Activated CD8-positive, alpha-beta memory T cell treated with anti-CD3 and anti-CD28 coated beads for 4 hours (primary cell): ENCODE measurements at regions not wholly inside any gene's neighbourhood (a gene's known extent, or its start where the extent isn't known, plus 50 kb on each side); places are given as distances from the start of the nearest gene placed in this dataset.
"Not testable (repeated sequence)": the region's sequence is repeated elsewhere in the genome, so short reads cannot be mapped to it uniquely, and the experiment has no call there.

Experiments used
- DNase-seq, 2 donors: peaks; one replicate each; pipeline ENCODE4 v3.0.0-alpha.2; 2020; ENCODE audit warnings: low read depth in 2 of 2

DNA sequence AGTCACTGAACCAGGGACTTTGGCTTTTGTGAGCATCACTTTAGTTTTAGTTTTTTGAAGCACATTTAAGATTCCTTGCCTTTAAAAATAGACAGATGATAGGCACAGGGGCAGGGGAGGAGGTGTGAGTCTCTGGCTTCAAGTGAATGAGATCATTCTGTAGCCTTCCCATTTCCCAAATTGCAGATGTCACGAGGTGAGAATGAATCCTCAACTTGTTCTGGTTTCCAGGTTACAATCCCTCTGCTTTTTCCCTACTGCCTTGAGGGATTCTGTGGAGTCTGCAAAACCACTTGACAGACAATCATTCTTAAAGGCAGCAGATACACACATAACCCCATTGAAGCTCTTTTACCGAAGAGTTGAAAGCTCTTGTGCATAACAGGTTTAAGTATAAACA lies 332.4 kb downstream of the DMAC1 start:
- no peak for DNase-seq

DNA sequence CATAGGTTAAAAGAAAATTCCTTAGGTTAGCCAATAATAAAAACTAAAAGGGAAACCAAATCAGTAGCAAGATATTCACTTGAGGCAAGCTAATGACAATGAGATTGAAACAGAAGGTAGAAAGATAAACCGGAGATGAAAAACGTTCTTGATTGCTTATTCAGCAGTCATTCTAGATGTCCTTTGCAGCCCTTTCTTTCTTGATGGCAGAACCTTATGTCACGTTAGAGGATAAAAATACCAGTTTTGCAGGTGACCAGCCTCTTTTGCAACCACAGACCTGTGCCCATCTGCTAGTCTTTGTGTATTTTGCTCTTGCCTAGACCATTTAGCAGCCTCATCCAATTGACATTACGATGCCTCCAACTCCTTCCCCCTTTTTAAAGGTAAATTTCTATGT lies 337.8 kb downstream of the DMAC1 start:
- DNase-seq, result no peak

DNA sequence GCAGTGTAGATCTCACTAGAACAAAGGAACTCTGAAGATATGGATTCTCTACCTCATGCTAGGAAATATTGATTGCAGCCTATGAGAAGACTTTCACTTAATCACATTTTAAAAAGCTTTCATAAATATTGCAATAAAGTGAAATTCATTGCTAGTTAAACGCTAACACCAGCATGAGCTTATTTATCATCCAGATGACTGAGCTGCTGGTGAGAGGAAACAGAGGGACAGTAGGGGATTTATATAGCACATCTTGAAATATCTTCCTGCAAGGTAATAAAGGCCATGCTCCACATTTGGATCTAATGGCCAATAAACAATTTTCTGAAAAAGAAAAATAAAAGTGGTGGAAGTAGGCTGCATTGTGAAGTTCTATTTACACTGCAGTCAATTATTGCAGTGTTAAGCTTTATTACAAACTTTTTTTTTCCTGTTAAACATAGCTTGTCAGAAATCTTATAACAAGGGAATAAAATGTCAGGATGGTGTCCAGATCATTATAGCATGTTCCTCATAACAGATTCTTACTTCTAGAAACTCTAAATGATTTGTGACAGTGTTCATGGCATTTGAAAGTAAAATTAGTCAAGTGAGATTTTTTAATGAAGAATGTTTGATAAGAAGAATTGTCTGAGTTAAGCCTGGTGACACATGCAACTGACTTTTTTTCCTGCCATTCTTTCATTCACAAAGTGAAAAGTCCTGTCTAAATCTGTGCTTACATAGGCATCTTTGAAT lies 342.6 kb downstream of the DMAC1 start:
- DNase-seq, result no peak

DNA sequence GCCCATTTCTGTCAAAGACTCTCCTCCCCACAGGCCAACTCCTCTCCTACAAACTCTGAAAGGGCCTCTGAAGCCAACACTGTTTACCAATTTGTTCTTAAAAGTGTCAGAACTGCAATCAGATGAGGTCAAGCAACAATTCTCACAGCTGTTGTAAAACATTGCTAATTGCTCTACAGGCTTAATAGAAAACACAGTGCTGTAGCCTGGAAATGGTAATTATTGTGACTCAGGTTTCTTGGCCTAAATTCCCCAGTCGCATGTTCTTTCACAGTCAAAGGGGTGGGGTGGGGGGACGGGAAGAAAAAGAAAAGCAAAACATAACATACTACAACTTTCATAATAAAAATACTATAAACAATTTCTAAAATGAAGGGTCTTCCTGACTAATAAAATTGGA lies 343.2 kb downstream of the DMAC1 start:
- no peak for DNase-seq

DNA sequence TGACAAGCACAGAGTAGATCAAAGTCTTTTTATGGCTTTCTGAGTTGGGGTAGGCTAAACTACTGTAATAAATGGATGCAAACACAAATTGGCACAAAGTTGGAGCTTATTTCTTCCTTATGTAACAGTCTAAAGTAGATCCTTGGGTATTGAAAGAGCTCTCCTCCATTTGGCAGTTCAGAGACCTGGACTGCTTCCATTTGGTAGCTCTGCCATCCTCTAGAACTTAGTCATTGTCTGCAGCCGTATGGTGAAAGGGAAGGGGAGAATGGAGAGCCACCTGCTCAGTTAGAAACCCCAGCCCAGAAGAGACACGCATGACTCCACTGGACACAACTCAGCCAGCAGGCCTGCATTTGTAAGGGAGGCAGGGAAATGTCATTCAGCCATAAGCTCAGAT lies 345.0 kb downstream of the DMAC1 start:
- no peak for DNase-seq

DNA sequence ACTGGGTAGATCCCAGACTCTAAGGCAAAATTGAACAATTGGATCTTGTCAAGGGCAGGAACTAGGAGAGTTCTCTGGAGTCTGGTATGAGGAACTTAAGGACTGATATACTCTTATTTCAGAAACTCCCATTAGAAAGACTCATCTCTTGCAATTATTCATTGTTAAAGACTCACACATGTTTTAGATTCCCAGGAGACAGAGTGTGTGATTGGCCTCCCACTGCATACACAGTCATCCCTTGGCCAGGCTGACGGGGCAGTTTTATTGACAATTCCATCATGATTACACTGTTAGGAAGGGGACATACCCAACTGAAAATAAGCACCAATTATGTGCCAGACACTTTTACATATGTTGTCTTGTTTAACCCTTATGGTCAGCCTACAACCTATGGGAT lies 347.2 kb downstream of the DMAC1 start:
- no peak for DNase-seq

DNA sequence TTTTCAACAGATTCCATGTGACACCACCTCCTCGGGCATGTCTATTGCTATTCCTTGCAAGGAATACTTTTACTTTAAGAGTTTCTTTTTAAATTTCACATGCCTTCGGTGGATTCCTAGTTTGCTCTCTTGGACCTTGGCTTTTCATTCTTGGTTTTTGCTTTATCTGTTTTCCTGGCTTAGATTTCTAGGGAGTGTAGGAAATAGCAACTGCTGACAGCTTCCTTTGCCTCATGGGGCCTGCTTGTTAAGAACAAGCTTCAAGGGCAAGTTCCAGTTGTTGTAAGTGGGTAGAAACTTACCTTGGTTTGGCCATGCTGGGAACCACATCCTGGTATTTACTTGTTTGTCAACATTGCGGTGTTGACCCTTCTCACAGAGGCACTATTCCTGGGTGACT lies 348.5 kb downstream of the DMAC1 start:
- no peak for DNase-seq

DNA sequence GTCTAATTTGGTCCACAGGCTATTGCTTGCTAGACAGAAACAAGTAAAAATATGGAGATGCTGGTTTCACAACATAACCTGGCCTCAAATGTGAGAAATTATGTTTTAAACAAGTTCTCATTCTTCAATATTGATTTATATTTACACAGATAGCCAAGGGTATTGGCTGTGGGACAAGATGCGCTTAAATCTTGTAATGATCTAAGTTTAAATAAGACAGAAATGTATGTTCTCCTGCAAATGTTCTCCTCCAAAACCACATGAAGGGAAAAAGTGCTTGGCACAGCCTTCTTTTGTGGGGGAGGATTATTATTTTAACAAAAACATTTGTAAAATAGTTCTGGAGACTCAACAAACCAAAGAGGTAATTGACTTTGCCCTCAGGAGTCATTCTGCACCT lies 356.0 kb downstream of the DMAC1 start:
- DNase-seq, result no peak

DNA sequence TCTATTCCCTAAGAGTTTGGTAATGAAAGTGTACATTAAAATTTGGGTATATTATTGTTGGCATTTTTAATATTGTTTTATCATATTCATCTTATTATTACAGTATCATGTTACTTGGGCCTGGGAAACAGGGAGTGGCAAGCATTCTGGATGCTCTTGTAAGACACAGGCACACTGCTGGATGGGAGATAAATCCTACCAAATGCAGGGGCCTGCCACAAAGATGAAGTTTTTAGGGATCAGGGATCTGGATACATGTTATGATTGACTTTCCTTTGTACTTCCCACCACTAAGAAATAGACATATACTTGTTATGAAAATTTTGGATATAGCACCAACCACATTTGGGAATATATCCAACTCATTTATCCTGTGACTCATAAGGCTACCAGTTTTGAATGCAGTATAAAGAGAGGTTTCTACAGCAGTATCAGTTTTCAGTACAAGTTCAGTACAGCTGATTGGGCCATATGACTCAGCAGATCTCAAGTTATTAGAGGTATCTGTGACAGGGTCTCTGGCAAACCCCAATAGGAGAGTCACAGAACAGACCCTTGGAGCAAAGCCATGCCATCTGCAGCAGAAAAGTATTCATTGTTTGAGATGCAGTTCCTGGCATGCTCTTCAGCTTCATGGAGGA lies 360.1 kb downstream of the DMAC1 start:
- DNase-seq, result no peak

DNA sequence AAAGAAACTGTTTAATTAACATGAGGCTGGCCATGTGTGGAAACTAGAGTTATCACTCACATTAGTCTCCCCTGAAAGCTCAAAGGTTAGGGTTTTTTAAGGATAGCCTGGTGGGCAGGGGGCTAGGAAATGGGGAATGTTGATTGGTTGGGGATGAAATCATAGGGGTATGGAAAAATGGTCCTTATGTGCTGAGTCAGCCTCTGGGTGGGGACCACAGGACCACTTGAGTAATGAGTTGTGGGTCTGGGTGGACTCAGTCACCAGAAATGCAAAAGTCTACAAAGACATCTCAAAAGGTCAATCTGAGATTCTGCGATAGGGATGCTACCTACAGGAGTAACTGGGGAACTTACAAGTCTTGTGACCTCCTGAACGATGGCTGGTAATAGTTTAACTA lies 362.8 kb downstream of the DMAC1 start:
- no peak for DNase-seq

DNA sequence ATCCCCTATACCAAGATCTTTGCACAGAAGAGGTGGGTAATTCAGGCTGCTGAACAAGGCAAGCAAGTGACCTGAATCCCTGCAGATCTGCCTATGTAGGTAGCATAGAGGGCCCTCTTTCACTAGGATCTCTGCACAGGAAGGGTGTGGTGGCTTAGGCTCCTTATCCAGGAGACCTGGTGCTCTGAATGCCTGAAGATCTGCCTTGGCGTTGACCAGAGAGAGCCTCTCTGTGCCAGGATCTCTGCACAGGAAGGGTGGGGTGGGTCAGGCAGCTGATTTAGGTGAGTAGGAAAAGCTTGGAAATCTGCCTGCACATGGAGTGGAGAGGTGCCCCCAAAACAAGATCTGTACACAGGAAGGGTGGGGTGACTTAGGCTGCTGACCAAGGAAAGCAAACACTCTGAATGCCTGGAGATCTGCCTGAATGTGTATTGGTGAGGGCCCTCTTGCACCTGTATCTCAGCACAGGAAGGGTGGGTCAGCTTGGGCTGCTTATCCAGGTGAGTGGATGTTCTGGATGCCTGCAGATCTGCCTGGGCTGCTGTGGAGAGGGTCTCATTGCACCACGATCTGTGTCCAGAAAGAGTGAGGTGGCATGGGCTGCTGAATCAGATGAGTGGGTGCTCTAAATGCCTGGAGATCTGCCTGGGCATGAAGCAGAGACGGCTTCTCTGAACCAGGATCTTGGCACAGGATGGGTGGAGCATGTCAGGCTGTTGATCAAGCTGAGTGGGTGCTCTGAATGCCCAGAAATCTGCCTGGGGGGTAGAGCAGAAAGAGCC lies 365.9 kb downstream of the DMAC1 start:
- DNase-seq, result no peak

DNA sequence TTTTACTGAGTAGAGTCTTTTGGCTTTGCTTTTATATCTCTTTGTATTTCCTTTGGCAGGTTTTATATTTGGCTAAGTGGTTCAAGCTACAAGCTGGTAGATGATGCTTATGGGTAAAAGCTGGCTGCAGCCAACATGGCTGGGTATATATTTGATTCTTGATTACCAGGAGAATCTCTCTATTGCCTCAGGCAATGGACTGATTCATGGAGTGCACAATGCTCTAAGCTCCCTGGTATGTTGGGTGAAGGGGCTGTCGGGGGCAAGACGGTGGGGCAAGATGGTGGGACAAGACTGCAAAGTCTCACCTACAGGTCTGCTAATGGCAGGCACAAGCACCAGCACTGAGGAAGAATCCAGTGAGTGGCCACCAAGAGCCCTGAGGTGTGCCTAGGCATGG lies 366.6 kb downstream of the DMAC1 start:
- DNase-seq, result no peak

DNA sequence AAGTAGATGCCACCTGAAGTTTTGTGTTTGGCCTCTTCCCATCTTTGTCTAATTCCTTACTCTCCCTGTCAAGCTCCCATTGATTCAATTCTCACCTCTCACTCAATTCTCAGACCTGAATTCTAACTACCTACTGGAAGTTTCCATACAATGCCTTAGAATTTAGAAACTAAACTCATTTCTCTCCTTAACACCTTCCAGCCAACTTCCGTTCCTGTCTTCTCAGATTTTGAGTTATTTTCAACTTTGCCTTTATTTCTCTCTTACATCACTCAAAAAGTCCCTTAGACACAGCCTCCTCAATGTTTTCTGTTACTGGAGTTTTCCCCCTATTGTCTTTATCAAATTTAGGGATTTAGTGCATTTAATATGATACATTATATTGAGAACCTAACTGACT lies 382.2 kb downstream of the DMAC1 start:
- not testable (repeated sequence) for DNase-seq

DNA sequence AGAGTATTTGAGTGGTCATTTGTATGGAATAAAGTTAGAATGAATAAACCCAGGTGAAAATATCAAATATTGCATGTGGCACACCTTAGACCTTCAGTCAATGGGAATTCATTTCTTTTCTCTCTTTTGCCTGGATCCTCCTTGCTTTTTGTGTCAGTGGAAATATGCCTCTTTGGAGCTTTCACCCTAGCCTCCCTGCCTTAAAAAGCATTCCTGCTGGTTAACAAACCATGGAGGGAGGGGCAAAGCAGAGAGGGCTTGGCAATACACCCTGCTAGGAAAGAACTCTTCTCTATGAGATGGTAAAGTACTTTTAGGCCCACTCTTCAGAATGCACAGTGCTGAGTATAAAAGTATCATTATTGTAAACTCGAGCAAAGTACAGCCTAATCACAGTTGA lies 383.7 kb downstream of the DMAC1 start:
- no peak for DNase-seq

DNA sequence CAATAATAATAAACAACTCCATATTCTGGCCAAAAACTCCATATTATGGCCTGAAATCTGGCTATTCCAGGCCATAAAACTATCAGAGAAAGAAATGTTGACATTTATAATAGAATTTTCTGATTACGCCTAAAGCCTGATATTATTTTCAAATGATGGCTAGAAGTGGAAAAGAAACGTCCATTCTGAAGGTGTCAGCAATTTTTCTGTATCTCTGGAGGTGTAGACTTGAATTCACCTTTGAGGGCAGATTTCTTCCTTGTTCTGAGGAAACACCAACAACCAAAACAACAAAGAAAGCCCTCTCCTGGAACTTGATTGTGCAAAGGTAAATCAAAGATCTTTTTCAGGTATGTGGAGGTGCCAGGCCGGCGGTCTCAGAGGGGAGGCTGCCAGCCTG lies 390.7 kb downstream of the DMAC1 start:
- DNase-seq, result no peak

DNA sequence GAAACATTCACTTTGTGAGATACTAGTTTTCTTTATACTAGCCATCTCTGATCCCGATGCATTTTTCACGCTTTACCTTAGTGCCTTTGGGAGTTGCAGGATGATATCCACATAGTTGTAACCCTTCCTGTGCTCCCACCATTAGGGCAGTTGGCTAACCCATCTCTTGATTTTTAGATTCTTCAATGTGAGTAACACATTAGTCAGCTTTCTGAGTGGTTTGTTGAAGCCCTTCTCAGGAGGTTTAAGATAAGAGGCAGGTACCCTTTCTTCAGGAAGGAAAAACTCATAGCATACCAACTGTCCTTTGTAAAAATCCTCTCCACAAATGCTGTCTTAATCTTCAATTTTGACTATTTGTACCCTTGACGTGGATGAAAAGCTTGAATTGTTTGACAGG lies 392.3 kb downstream of the DMAC1 start:
- DNase-seq, result no peak

DNA sequence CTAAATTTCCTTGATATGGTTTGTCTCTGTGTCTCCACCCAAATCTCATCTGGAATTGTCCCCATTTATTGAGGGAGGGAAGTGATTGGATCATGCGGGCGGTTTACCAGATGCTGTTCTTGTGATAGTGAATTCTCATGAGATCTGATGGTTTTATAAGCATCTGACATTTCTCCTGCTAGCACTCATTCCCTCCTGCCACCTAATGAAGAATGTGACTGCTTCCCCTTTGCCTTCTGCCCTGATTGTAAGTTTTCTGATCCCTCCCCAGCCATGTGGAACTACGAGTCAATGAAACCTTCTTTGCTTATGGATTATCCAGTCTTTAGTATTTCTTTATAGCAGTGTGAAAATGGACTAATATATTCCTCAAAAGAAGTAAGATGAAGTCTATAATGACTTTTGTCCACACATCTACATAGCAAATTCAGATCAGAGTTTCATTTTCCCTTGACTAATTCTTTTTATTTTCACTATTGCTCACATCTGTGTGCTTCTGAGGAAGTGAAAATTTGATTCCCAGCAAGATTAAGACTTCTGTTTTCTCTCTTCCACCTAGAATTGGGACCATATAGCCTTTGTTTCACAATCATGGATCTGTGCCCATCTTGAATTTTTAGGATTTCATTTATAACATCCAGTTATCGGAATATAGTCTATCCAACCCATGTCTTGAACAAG lies 393.5 kb downstream of the DMAC1 start:
- no peak for DNase-seq

DNA sequence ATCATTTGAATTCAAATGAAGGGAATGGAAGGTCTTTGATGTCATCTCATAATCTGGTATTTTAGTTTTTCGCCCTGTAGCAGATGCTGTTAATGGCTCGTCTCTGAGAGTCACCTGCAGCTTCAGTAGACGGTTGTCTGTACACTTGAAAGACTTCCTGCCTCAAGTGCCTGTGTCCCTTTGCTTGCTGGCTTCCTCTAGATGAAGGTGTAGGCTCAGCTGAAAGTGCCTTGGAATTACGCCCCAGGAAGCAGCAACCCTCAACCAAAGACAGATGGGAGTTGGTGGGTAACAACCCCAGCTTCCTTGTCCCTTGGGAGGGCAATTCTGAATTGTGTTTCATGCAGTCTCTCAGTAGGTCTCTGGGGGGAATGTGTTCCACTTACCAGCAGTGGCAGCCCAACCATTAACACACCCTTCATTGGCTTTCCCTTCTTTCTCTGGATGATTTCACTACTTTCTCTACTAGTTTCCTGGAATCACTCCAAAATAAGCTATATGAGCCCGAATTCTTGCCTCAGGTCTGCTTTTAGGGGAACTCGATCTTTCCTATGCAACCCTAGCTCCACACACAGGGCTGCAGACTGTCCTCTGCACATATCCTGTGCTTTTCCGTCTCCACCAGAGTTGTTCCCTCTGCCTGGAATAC lies 395.6 kb downstream of the DMAC1 start:
- no peak for DNase-seq

DNA sequence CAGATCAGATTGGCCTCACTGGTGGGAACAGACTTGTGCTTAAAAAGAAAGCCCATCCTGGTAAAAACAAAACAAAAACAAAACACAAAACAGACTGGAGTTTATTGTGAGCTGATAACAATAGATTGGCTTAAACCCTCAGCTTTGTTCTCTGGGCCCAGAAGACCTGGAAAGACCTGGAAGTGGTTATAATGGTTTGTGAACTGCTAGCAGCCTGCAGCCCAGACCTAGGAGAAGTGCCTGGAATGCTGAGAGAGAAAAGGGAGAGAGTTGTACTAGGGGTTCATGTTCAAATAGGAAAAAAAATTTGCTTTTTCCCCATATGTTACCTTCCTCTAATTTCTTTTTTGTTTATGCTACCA lies 396.6 kb downstream of the DMAC1 start:
- DNase-seq, result no peak

DNA sequence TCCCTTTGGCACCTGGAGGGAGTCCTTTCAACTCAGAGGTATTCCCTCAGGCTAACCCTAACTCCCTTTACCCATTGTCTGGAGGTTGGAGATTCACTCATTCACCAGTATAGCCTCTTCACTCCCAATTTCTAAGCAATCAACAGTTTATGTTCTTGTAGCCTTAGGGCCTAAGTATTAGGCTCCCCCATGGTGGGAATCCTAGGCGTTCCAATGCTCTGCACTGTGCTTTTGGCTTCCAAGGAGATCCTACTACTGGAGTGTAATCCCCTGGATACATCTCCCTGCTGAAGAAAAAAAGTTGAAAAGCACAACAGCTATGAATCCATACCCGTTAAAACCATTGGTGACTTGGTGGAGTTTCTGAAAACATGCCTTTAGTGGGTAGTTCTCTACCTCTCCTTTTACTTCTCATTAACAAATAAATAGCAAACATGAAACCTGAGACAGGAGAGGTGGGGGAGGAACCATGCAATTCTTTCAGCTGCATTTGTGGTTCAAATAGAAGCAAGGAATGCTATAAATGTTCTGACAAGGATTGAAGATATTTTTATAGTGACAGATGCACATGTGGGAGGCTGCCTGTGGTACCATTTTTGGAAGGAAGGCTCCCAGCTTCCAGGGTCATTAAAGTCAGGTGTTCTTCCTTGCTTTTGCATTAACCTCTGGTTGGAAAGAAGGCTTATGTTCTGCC lies 397.1 kb downstream of the DMAC1 start:
- DNase-seq, result no peak

DNA sequence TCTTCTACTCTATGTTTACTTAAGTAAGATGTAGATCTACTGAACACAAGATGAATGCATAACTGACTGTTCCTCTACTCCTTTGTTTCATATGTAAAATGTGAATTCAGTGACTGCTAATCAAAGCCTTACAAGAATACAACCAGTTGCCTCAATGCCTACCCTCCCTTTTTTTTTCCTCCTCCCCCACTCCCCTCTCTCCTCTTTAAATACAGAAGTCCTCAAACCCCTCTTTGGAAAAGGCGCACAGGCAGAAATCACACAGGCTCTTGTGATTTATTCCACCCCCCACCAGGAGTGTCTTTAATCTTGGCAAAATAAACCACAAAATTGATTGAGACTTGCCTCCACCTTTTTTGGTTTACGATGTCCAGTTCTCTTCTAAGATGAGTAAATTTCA lies 398.5 kb downstream of the DMAC1 start:
- DNase-seq, result no peak
